ENCODE measurements at regions not wholly inside any gene's neighbourhood (a gene's known extent, or its start where the extent isn't known, plus 50 kb on each side); places are given as distances from the start of the nearest gene placed in this dataset.
"Not testable (repeated sequence)": the region's sequence is repeated elsewhere in the genome, so short reads cannot be mapped to it uniquely, and the experiment has no call there.

GRCh38 chr5:21491182-21491581 is 1362.0 kb downstream of the CDH12 start:
- TF ChIP-seq, protein P1, sequence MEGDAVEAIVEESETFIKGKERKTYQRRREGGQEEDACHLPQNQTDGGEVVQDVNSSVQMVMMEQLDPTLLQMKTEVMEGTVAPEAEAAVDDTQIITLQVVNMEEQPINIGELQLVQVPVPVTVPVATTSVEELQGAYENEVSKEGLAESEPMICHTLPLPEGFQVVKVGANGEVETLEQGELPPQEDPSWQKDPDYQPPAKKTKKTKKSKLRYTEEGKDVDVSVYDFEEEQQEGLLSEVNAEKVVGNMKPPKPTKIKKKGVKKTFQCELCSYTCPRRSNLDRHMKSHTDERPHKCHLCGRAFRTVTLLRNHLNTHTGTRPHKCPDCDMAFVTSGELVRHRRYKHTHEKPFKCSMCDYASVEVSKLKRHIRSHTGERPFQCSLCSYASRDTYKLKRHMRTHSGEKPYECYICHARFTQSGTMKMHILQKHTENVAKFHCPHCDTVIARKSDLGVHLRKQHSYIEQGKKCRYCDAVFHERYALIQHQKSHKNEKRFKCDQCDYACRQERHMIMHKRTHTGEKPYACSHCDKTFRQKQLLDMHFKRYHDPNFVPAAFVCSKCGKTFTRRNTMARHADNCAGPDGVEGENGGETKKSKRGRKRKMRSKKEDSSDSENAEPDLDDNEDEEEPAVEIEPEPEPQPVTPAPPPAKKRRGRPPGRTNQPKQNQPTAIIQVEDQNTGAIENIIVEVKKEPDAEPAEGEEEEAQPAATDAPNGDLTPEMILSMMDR (IDR thresholded peaks at IDR 0.05), result not testable (repeated sequence)
- not testable (repeated sequence) for TF ChIP-seq EZH2phosphoT487, EZH2 (IDR thresholded peaks at IDR 0.05)

Data from neural progenitor cell (in vitro differentiated cells).